HG03097 (cell line): ENCODE measurements at regions not wholly inside any gene's neighbourhood (a gene's known extent, or its start where the extent isn't known, plus 50 kb on each side); places are given as distances from the start of the nearest gene placed in this dataset.

Source experiments
- ATAC-seq: cut with Tn5 transposase; IDR thresholded peaks from one replicate; pipeline ENCODE4 v1.9.1; 2021; ENCODE audit not compliant: unreplicated experiment, low FRiP score

GRCh38 chr1:194517567-194517966 lies 1331.2 kb upstream of the B3GALT2 start:
- no peak for ATAC-seq

DNA sequence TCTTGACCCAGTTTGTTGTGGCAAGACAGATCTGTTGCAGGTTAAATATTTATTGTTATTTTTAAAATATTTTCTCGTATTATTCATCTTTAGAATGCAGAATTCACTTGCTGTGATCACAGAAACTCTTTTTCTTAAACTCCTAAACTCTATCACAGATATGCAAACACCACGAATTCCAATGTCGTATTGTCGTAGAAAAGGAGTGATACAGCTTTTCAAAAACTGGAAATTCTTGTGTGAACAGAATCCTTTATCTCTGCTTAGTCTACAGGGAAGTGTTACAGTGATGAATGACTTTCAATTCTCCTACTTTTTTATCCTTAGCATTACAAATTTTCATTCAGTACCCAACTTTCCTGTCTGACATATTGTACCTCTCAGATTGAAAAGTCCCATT lies 1329.5 kb upstream of the B3GALT2 start:
- no peak for ATAC-seq

DNA sequence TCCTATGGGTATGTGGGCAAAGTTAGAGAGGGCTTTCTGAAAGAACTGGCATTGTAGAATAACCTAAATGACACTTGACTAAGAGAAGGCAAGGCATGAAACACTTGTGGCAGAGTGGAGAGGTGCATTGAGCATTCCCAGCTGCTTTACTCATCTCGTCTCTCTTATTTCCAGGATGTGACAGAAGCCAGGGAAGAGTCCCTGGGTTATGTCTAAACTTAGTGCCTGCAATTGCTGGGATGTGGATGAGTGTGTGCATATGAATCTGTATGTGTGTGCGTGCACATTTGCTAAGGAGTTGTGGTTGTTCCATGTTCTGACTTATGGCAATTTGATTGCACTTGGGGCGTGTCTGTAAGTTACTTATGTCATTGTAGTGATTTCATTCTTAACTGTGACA lies 1326.5 kb upstream of the B3GALT2 start:
- no peak for ATAC-seq

GRCh38 chr1:194512345-194512744 lies 1325.9 kb upstream of the B3GALT2 start:
- ATAC-seq: no peak

DNA sequence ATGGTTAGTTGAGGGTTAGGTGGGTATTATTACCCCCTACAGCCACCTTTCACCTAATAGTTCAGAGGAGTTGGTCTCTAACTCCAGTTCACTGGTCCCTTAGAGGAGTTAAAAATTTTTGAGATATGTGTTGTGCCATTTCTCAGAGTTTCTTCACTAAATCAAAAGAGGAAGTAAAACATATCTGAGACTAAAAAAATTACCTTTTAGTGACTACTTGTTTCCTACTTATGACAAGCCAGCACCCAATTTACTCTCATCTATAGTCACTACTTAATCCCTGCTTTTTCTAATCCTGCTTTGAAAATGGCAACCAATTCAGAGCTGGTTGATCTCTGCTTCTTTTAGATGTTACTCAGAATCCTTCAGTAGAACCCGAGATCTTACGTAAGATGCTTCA lies 1316.8 kb upstream of the B3GALT2 start:
- no peak for ATAC-seq

- ATAC-seq: no peak
These were observed 1309.0 kb upstream of the B3GALT2 start for GRCh38 chr1:194495434-194495833.

GRCh38 chr1:194487172-194487571 lies 1300.8 kb upstream of the B3GALT2 start:
- ATAC-seq: no peak

DNA sequence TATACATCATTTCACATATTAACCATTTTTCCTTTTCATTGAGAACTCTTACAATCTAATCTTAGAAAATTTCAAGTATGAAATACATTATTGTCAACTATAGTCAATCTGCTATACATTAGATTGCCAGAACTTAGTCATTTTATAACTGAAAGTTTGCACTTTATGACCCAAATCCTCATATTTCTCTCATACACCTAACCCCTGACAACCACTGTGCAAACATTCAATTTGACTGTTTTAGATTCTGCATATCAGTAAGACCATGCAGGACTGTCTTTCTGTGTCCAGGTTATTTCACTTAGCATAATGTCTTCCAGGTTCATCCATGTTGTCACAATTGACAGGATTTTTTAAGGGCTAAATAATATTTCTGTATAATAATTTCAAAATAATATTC lies 1299.0 kb upstream of the B3GALT2 start:
- ATAC-seq: no peak

- ATAC-seq: no peak
These were observed 1292.3 kb upstream of the B3GALT2 start for GRCh38 chr1:194478731-194479130.

- ATAC-seq: peak; percentile 94
These were observed 1291.5 kb upstream of the B3GALT2 start for GRCh38 chr1:194477908-194478307.

DNA sequence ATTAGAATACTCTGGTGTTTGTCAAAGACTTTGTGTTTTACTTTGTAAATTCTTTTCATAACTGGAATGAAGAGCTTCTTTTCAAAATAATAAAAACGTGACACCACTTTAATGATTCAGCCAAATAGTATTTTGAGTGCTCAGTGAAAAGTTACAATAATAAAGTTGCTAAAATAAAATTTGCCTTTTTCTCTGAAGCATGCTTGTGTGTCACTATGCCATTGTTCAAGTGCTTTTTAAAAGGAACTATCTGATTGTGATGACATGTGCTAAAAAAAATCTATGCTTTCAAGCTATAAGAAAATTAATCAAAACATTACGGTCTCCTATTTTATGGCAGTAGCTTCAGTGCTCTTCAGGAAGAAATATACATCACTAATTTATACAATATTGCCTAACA lies 1290.5 kb upstream of the B3GALT2 start:
- ATAC-seq: no peak

GRCh38 chr1:194476351-194476750 lies 1289.9 kb upstream of the B3GALT2 start:
- no peak for ATAC-seq

GRCh38 chr1:194474701-194475100 lies 1288.3 kb upstream of the B3GALT2 start:
- ATAC-seq: no peak

- ATAC-seq: no peak
These were observed 1287.4 kb upstream of the B3GALT2 start for GRCh38 chr1:194473766-194474165.

GRCh38 chr1:194469282-194469681 lies 1282.9 kb upstream of the B3GALT2 start:
- no peak for ATAC-seq

DNA sequence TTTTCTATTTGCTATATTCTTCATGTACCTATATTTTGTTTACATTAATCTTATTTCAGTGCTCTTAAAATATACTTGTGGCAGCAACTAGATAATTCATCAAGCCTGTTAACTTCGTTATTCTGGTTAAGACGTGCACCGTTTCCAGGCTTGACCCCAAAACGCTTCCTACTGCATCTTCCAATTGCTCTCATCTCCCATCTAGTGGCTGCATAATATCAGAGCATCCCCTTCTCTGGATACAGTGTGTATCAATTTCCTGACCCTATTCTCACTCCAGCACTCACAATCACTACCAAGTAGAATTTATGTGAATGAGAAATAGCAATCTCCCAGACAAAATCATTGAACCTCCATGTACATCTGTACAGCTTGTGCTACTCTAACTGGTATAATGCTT lies 1280.3 kb upstream of the B3GALT2 start:
- ATAC-seq: no peak

DNA sequence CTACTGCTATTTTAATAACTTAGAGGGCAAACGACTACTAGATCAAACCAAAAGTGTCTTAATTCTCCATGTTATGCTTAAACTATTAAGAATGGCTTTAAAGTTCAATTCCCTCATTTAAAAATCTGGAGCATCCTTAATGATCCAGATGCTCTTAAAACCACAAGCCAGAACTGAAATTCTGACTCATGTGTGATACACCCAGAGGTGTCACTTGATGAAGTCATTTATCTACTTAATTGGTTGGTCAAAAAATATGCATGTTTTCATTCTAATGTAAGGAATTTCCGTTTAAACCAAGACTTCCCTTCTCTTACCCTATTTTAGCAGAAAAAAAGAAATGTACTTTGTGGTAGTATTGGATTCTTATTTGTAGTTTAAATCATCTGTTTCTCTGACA lies 1261.2 kb upstream of the B3GALT2 start:
- ATAC-seq: no peak

GRCh38 chr1:194445244-194445643 lies 1258.8 kb upstream of the B3GALT2 start:
- no peak for ATAC-seq

GRCh38 chr1:194442901-194443575 lies 1256.6 kb upstream of the B3GALT2 start:
- ATAC-seq: no peak

GRCh38 chr1:194437135-194437534 lies 1250.7 kb upstream of the B3GALT2 start:
- no peak for ATAC-seq

DNA sequence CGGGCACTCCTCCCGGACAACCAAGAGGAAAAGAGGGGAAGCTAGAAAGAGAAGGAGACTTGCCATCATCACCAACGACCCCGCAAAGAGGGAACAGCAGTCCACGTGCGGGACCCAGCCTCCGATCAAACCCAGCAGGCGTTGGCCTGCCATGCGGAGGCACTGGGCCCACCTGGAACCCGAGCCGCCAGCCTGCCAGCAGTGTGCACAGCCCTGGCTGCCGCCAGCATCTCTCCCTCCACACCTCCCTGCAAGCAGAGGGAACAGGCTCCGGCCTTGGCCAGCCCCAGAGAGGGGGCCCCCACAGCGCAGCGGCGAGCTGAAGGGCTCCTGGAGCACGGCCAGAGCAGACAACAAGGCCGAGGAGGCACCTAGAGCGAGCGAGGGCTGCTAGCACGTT lies 1244.7 kb upstream of the B3GALT2 start:
- ATAC-seq: no peak

DNA sequence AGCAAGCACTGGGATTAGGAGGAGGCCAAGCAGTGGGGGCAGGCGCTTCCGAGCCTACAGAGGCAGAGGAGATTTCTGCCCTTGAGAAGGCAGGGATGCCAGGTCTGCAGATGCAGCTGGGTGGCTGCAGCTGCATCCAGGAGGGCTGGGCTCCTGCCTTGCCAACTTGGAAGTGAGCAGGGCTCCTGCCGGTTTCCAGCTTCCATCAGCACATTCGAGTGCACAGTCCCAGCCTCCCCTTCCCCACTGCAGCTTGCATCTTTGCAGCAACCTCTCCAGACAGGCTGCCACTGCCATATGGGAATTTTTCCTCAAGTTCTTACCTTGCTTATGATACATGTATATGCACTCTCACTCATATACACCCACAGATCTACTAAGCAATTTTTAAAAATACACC lies 1234.3 kb upstream of the B3GALT2 start:
- ATAC-seq: no peak

GRCh38 chr1:194419721-194420120 lies 1233.3 kb upstream of the B3GALT2 start:
- no peak for ATAC-seq
